Gastroesophageal sphincter (tissue), 4 donors: ENCODE measurements at regions not wholly inside any gene's neighbourhood (a gene's known extent, or its start where the extent isn't known, plus 50 kb on each side); places are given as distances from the start of the nearest gene placed in this dataset.

Source experiments
- ATAC-seq: fragments of 150-250 bp; one replicate; pipeline ENCODE4 v1.9.1; 2016; ENCODE audit warnings: mild to moderate bottlenecking, moderate library complexity
- H3K27ac ChIP-seq, 4 donors: fragments of 200-600 bp; sonication (generic) in 3 of 4; 1 replicate in 3 of 4; 2 replicates in 1 of 4; pipeline ENCODE4 v1.5.1; 2016 to 2019
- H3K27me3 ChIP-seq: fragments of 200-600 bp; sonication (generic); one replicate; pipeline ENCODE4 v1.5.1; 2019
- H3K36me3 ChIP-seq, 2 donors: fragments of 200-600 bp; sonication (generic); one replicate each; pipeline ENCODE4 v1.5.1; 2019; ENCODE audit warnings: control low read depth in 1 of 2
- H3K4me1 ChIP-seq, 3 donors: fragments of 200-600 bp; sonication (generic); 1 replicate in 2 of 3; 2 replicates in 1 of 3; pipeline ENCODE4 v1.5.1; 2016 to 2019; ENCODE audit warnings: control low read depth in 2 of 3
- H3K4me3 ChIP-seq, 2 donors: fragments of 200-600 bp; sonication (generic); one replicate each; pipeline ENCODE4 v1.5.1; 2019; ENCODE audit warnings: mild to moderate bottlenecking in 1 of 2, moderate library complexity in 1 of 2
- H3K9me3 ChIP-seq, 3 donors: fragments of 200-600 bp; sonication (generic); one replicate each; pipeline ENCODE4 v1.5.1; 2017 to 2019; ENCODE audit warnings: control low read depth in 2 of 3
- CTCF ChIP-seq, 4 experiments: fragments of 200-600 bp in 2 of 4; fragments of 450-650 bp in 2 of 4; sonication (generic) in 1 of 4; IDR thresholded peaks; one replicate each; pipeline ENCODE4 v1.5.1; 2017 to 2019; ENCODE audit warnings: antibody characterized with exemption in 4 of 4, mild to moderate bottlenecking in 2 of 4, moderate library complexity in 2 of 4
- EP300 ChIP-seq: sonication (generic); formaldehyde crosslinking; IDR thresholded peaks from one replicate; pipeline ENCODE4 v1.6.1; 2017; ENCODE audit warnings: antibody characterized with exemption, mild to moderate bottlenecking
- POLR2A ChIP-seq, 2 donors: fragments of 450-650 bp; IDR thresholded peaks; one replicate each; pipeline ENCODE4 v1.6.1; 2017; ENCODE audit warnings: antibody characterized with exemption in 2 of 2, mild to moderate bottlenecking in 2 of 2, moderate library complexity in 1 of 2
- POLR2AphosphoS5 ChIP-seq: sonication (generic); formaldehyde crosslinking; IDR thresholded peaks from one replicate; pipeline ENCODE4 v1.6.1; 2017; ENCODE audit warnings: antibody characterized with exemption
- WGBS, 2 donors: methylation state at CpG; one replicate each; pipeline ENCODE4 v1.1.5; 2018; ENCODE audit warnings: low coverage in 1 of 2; 5-methylcytosine and 5-hydroxymethylcytosine counted together

- no peaks in the 10 kb centered on the region for H3K36me3 ChIP-seq
- no peaks in the 10 kb centered on the region for H3K27me3 ChIP-seq
- ATAC-seq = no peak
- 91 to 97% methylated on average over 5 of the region's 5 CpGs for whole genome bisulfite sequencing, 2 donors
- TF ChIP-seq POLR2A (IDR thresholded peaks at IDR 0.05) (no peak), CTCF (IDR thresholded peaks at IDR 0.05) (no peak), POLR2AphosphoS5 (no peak), EP300 (no peak)
- no peaks in the 10 kb centered on the region for H3K4me1 ChIP-seq
- no peak overlapping the region for H3K4me3 ChIP-seq
- no peaks in the 10 kb centered on the region for H3K9me3 ChIP-seq
- no peak overlapping the region for H3K27ac ChIP-seq
Measured at GRCh38 chr11:128181984-128182383, 405.4 kb downstream of the ETS1 start.

GRCh38 chr11:128181088-128181480 is 406.3 kb downstream of the ETS1 start:
- Histone ChIP-seq H3K4me1 (no peaks in the 10 kb centered on the region), H3K9me3 (no peaks in the 10 kb centered on the region), H3K27me3 (no peaks in the 10 kb centered on the region), H3K36me3 (no peaks in the 10 kb centered on the region), H3K4me3 (no peak overlapping the region), H3K27ac (no peak overlapping the region)
- no peak for ATAC-seq
- TF ChIP-seq POLR2A (IDR thresholded peaks at IDR 0.05) (no peak), CTCF (IDR thresholded peaks at IDR 0.05) (no peak), POLR2AphosphoS5 (no peak), EP300 (no peak)
- 61 to 68% methylated on average over 2 to 4 of the region's 4 CpGs for WGBS, 2 donors

GRCh38 chr11:128180441-128181087 is 406.8 kb downstream of the ETS1 start:
- Histone ChIP-seq H3K36me3 (no peaks in the 10 kb centered on the region), H3K4me1 (no peaks in the 10 kb centered on the region), H3K27ac (no peak overlapping the region), H3K27me3 (no peaks in the 10 kb centered on the region), H3K9me3 (no peaks in the 10 kb centered on the region), H3K4me3 (no peak overlapping the region)
- WGBS, 2 donors = 74 to 80% methylated on average over 3 to 4 of the region's 5 CpGs
- no peak for ATAC-seq
- TF ChIP-seq POLR2AphosphoS5 = no peak
- TF ChIP-seq EP300 = no peak
- no peak for TF ChIP-seq CTCF (IDR thresholded peaks at IDR 0.05)
- TF ChIP-seq POLR2A (IDR thresholded peaks at IDR 0.05) = no peak

GRCh38 chr11:128179512-128179911 is 407.8 kb downstream of the ETS1 start:
- H3K27ac ChIP-seq = no peak overlapping the region
- 78 to 100% methylated on average over 1 of the region's 1 CpG for WGBS, 2 donors
- H3K4me3 ChIP-seq = no peak overlapping the region

More at GRCh38 chr11:128179512-128179911, 407.8 kb downstream of the ETS1 start:
- no peaks in the 10 kb centered on the region for H3K36me3 ChIP-seq
- no peaks in the 10 kb centered on the region for H3K9me3 ChIP-seq
- TF ChIP-seq POLR2AphosphoS5 (no peak), EP300 (no peak), POLR2A (IDR thresholded peaks at IDR 0.05) (no peak), CTCF (IDR thresholded peaks at IDR 0.05) (no peak)
- H3K27me3 ChIP-seq = no peaks in the 10 kb centered on the region
- H3K4me1 ChIP-seq = no peaks in the 10 kb centered on the region
- ATAC-seq = no peak
